Ishikawa (cell line): ENCODE measurements at regions not wholly inside any gene's neighbourhood (a gene's known extent, or its start where the extent isn't known, plus 50 kb on each side); places are given as distances from the start of the nearest gene placed in this dataset.

Experiments
- CEBPB ChIP-seq: IDR thresholded peaks from 2 replicates; pipeline ENCODE4 v1.6.1; 2012
- CREB1 ChIP-seq: IDR thresholded peaks from 2 replicates; pipeline ENCODE4 v1.6.1; 2012; ENCODE audit warnings: low read depth
- EGR1 ChIP-seq: IDR thresholded peaks from 2 replicates; pipeline ENCODE4 v1.6.1; 2012
- EP300 ChIP-seq: IDR thresholded peaks from 2 replicates; pipeline ENCODE4 v1.6.1; 2012; ENCODE audit warnings: borderline replicate concordance
- FOXM1 ChIP-seq: IDR thresholded peaks from 2 replicates; pipeline ENCODE4 v1.6.1; 2012; ENCODE audit warnings: low read depth, borderline replicate concordance
- MAX ChIP-seq: IDR thresholded peaks from 2 replicates; pipeline ENCODE4 v1.6.1; 2012
- NFIC ChIP-seq: IDR thresholded peaks from 2 replicates; pipeline ENCODE4 v1.6.1; 2012
- RAD21 ChIP-seq: IDR thresholded peaks from 2 replicates; pipeline ENCODE4 v1.6.1; 2012; ENCODE audit warnings: low read depth
- REST ChIP-seq: IDR thresholded peaks from 2 replicates; pipeline ENCODE4 v1.6.1; 2012; ENCODE audit warnings: low read depth, mild to moderate bottlenecking
- TAF1 ChIP-seq: IDR thresholded peaks from 2 replicates; pipeline ENCODE4 v1.6.1; 2012; ENCODE audit warnings: low read depth, mild to moderate bottlenecking
- TCF12 ChIP-seq: IDR thresholded peaks from 2 replicates; pipeline ENCODE4 v1.6.1; 2012; ENCODE audit warnings: low read depth
- TEAD4 ChIP-seq: IDR thresholded peaks from 2 replicates; pipeline ENCODE4 v1.6.1; 2012
- USF1 ChIP-seq: IDR thresholded peaks from 2 replicates; pipeline ENCODE4 v1.6.1; 2012
- YY1 ChIP-seq: IDR thresholded peaks from 2 replicates; pipeline ENCODE4 v1.6.1; 2012; ENCODE audit warnings: low read depth
- ZBTB7A ChIP-seq: IDR thresholded peaks from 2 replicates; pipeline ENCODE4 v1.6.1; 2012; ENCODE audit warnings: low read depth

- TF ChIP-seq NFIC = no peak
- no peak for TF ChIP-seq TCF12
- no peak for TF ChIP-seq CEBPB
- no peak for TF ChIP-seq REST
- no peak for TF ChIP-seq EGR1
- TF ChIP-seq CREB1 = no peak
Observed at GRCh38 chr5:110201791-110202190, 512.1 kb downstream of the MAN2A1 start.

GRCh38 chr5:110203661-110204060 lies 513.9 kb downstream of the MAN2A1 start:
- TF ChIP-seq MAX (no peak), YY1 (no peak), TCF12 (no peak), FOXM1 (no peak), EGR1 (no peak), TAF1 (no peak), ZBTB7A (no peak), CEBPB (no peak), EP300 (no peak), REST (no peak), USF1 (no peak), CREB1 (no peak), TEAD4 (no peak), NFIC (no peak), RAD21 (no peak)

- no peak for TF ChIP-seq EP300
- TF ChIP-seq RAD21 = no peak
- TF ChIP-seq NFIC = no peak
- TF ChIP-seq YY1 = no peak
- TF ChIP-seq TCF12 = no peak
- no peak for TF ChIP-seq FOXM1
- TF ChIP-seq REST = no peak
- TF ChIP-seq EGR1 = no peak
- no peak for TF ChIP-seq CEBPB
- TF ChIP-seq CREB1 = no peak
- no peak for TF ChIP-seq TAF1
- TF ChIP-seq ZBTB7A = no peak
- no peak for TF ChIP-seq USF1
- no peak for TF ChIP-seq MAX
Observed at GRCh38 chr5:110209401-110209800, 517.1 kb downstream of the TMEM232 start.

GRCh38 chr5:110218981-110219380 lies 507.5 kb downstream of the TMEM232 start:
- no peak for TF ChIP-seq MAX
- TF ChIP-seq TEAD4 = no peak
- TF ChIP-seq EP300 = no peak
- no peak for TF ChIP-seq CREB1
- no peak for TF ChIP-seq RAD21
- TF ChIP-seq YY1 = no peak
- no peak for TF ChIP-seq CEBPB
- TF ChIP-seq REST = no peak
- TF ChIP-seq TCF12 = no peak
- TF ChIP-seq USF1 = no peak
- no peak for TF ChIP-seq FOXM1
- no peak for TF ChIP-seq TAF1
- no peak for TF ChIP-seq EGR1
- TF ChIP-seq ZBTB7A = no peak
- no peak for TF ChIP-seq NFIC
